WTC11 (cell line): ENCODE measurements at regions not wholly inside any gene's neighbourhood (a gene's known extent, or its start where the extent isn't known, plus 50 kb on each side); places are given as distances from the start of the nearest gene placed in this dataset.

Experiments
- ATAC-seq: fragments of 200-7000 bp; cut with Tn5 transposase; 2 replicates; pipeline ENCODE4 v1.10.0; 2021; ENCODE audit warnings: mild to moderate bottlenecking, moderate library complexity
- CTCF ChIA-PET: fragments of 300-600 bp; sonication (Branson Sonifier 250); formaldehyde crosslinking; loops from one replicate; lab custom pipeline; 2021; ENCODE audit warnings: antibody characterized with exemption; lab: Charles Lee
- POLR2A ChIA-PET: fragments of 350-600 bp; sonication (Branson Sonifier 250); formaldehyde crosslinking; loops from one replicate; lab custom pipeline; 2021; ENCODE audit warnings: antibody characterized with exemption; lab: Charles Lee
- DNase-seq: peaks from one replicate; pipeline ENCODE4 v3.0.0; 2021; ENCODE audit warnings: low spot score
- H3K27ac Mint-ChIP-seq: 2 replicates; pipeline ENCODE4 v1.8.0; 2021; ENCODE audit warnings: mixed read lengths
- H3K27me3 Mint-ChIP-seq: 2 replicates; pipeline ENCODE4 v1.8.0; 2021; ENCODE audit warnings: low read depth, mild to moderate bottlenecking, moderate library complexity, mixed read lengths
- H3K36me3 Mint-ChIP-seq: 2 replicates; pipeline ENCODE4 v1.8.0; 2021; ENCODE audit warnings: mixed read lengths
- H3K4me1 Mint-ChIP-seq: 2 replicates; pipeline ENCODE4 v1.8.0; 2022; ENCODE audit warnings: mixed read lengths
- H3K4me3 Mint-ChIP-seq: 2 replicates; pipeline ENCODE4 v1.8.0; 2021; ENCODE audit warnings: mild to moderate bottlenecking, moderate library complexity, mixed read lengths
- H3K9me3 Mint-ChIP-seq: 2 replicates; pipeline ENCODE4 v1.8.0; 2021; ENCODE audit warnings: mixed read lengths
- CREB1 ChIP-seq: sonication (generic); formaldehyde crosslinking; IDR thresholded peaks from 2 replicates; pipeline ENCODE4 v1.8.0; 2023; ENCODE audit warnings: mild to moderate bottlenecking, missing genetic modification reagents
- ELF4 ChIP-seq: sonication (generic); formaldehyde crosslinking; IDR thresholded peaks from 2 replicates; pipeline ENCODE4 v1.8.1; 2022; ENCODE audit warnings: low read depth, mild to moderate bottlenecking, moderate library complexity, missing genetic modification reagents
- FOXK1 ChIP-seq: sonication (generic); formaldehyde crosslinking; IDR thresholded peaks from 2 replicates; pipeline ENCODE4 v1.8.0; 2022; ENCODE audit warnings: mild to moderate bottlenecking, moderate library complexity, missing genetic modification reagents
- GABPB1 ChIP-seq: sonication (generic); formaldehyde crosslinking; IDR thresholded peaks from 2 replicates; pipeline ENCODE4 v1.8.1; 2023; ENCODE audit warnings: mild to moderate bottlenecking, missing genetic modification reagents
- IRF2 ChIP-seq: sonication (generic); formaldehyde crosslinking; IDR thresholded peaks from 2 replicates; pipeline ENCODE4 v1.8.0; 2022; ENCODE audit warnings: low read depth, missing genetic modification reagents, borderline replicate concordance
- JAZF1 ChIP-seq: fragments of 250-450 bp; sonication (Bioruptor Pico); IDR thresholded peaks from 2 replicates; pipeline ENCODE4 v1.9.0; 2021; ENCODE audit warnings: moderate library complexity, mild to moderate bottlenecking, inconsistent platforms
- MAX ChIP-seq: sonication (generic); formaldehyde crosslinking; IDR thresholded peaks from 2 replicates; pipeline ENCODE4 v1.8.0; 2022; ENCODE audit warnings: mild to moderate bottlenecking, missing genetic modification reagents
- NR2C2 ChIP-seq: sonication (generic); formaldehyde crosslinking; IDR thresholded peaks from 2 replicates; pipeline ENCODE4 v1.8.0; 2022; ENCODE audit warnings: mild to moderate bottlenecking, missing genetic modification reagents
- PREB ChIP-seq: sonication (generic); formaldehyde crosslinking; IDR thresholded peaks from 2 replicates; pipeline ENCODE4 v1.8.1; 2022; ENCODE audit warnings: mild to moderate bottlenecking, missing genetic modification reagents, moderate library complexity, borderline replicate concordance
- PRRX2 ChIP-seq: fragments of 250-450 bp; sonication (Bioruptor Pico); IDR thresholded peaks from 2 replicates; pipeline ENCODE4 v1.8.0; 2021; ENCODE audit warnings: mild to moderate bottlenecking
- SP1 ChIP-seq: sonication (generic); formaldehyde crosslinking; conservative IDR thresholded peaks from 2 replicates; pipeline ENCODE4 v1.8.1; 2022; ENCODE audit warnings: missing genetic modification reagents
- STAT6 ChIP-seq: sonication (generic); formaldehyde crosslinking; conservative IDR thresholded peaks from 2 replicates; pipeline ENCODE4 v1.8.1; 2023; ENCODE audit warnings: mild to moderate bottlenecking, low read depth, missing genetic modification reagents, moderate library complexity
- USF1 ChIP-seq: sonication (generic); formaldehyde crosslinking; IDR thresholded peaks from 2 replicates; pipeline ENCODE4 v1.8.0; 2022; ENCODE audit warnings: mild to moderate bottlenecking, missing genetic modification reagents
- ZMAT4 ChIP-seq: fragments of 250-450 bp; sonication (Bioruptor Pico); IDR thresholded peaks from 2 replicates; pipeline ENCODE4 v1.9.0; 2021; ENCODE audit warnings: mild to moderate bottlenecking
- ZNF263 ChIP-seq: sonication (generic); formaldehyde crosslinking; IDR thresholded peaks from 2 replicates; pipeline ENCODE4 v1.8.1; 2022; ENCODE audit warnings: low read depth, mild to moderate bottlenecking, moderate library complexity, missing genetic modification reagents
- ZNF396 ChIP-seq: fragments of 250-450 bp; sonication (Bioruptor Pico); IDR thresholded peaks from 2 replicates; pipeline ENCODE4 v1.8.0; 2021; ENCODE audit warnings: mild to moderate bottlenecking, moderate library complexity, borderline replicate concordance
- ZNF416 ChIP-seq: fragments of 250-450 bp; sonication (Bioruptor Pico); IDR thresholded peaks from 2 replicates; pipeline ENCODE4 v1.9.0; 2021; ENCODE audit warnings: mild to moderate bottlenecking, inconsistent platforms
- TF ChIP-seq, protein P1 (sequence below): sonication (generic); formaldehyde crosslinking; IDR thresholded peaks from 2 replicates; pipeline ENCODE4 v1.8.1; 2023; ENCODE audit warnings: mild to moderate bottlenecking, missing genetic modification reagents, moderate library complexity
- TF ChIP-seq, protein P2 (sequence below): sonication (generic); formaldehyde crosslinking; IDR thresholded peaks from 2 replicates; pipeline ENCODE4 v1.8.1; 2023; ENCODE audit warnings: mild to moderate bottlenecking, missing genetic modification reagents, moderate library complexity
- TF ChIP-seq, protein P3 (sequence below): sonication (generic); formaldehyde crosslinking; IDR thresholded peaks from 2 replicates; pipeline ENCODE4 v1.8.0; 2022; ENCODE audit warnings: mild to moderate bottlenecking, missing genetic modification reagents

GRCh38 chrX:118272242-118272641 lies 73.7 kb upstream of the WDR44 start:
- Mint-ChIP-seq H3K27me3 (no peaks in the 10 kb centered on the region), H3K4me3 (no peak overlapping the region), H3K36me3 (no peaks in the 10 kb centered on the region), H3K9me3 (peaks cover 5% of the 10 kb centered on the region; the same call in 1 of the 2 replicates), H3K4me1 (no peaks in the 10 kb centered on the region), H3K27ac (no peak overlapping the region)
- CTCF ChIA-PET, result no interaction called here
- POLR2A ChIA-PET, result no interaction called here
- ATAC-seq, result no peak
- DNase-seq, result no peak
- TF ChIP-seq ZMAT4 (CRISPR knock-in tag) (no peak), FOXK1 (CRISPR knock-in tag) (no peak), JAZF1 (CRISPR knock-in tag) (no peak), ZNF416 (no peak), MAX (CRISPR knock-in tag) (no peak), PREB (CRISPR knock-in tag) (no peak), GABPB1 (CRISPR knock-in tag) (no peak), CREB1 (no peak), ELF4 (CRISPR knock-in tag) (no peak), ZNF396 (no peak), ZNF263 (CRISPR knock-in tag) (no peak), USF1 (no peak), PRRX2 (CRISPR knock-in tag) (no peak), IRF2 (no peak), SP1 (CRISPR knock-in tag) (no peak), STAT6 (no peak), NR2C2 (CRISPR knock-in tag) (no peak)
- TF ChIP-seq, protein P1, sequence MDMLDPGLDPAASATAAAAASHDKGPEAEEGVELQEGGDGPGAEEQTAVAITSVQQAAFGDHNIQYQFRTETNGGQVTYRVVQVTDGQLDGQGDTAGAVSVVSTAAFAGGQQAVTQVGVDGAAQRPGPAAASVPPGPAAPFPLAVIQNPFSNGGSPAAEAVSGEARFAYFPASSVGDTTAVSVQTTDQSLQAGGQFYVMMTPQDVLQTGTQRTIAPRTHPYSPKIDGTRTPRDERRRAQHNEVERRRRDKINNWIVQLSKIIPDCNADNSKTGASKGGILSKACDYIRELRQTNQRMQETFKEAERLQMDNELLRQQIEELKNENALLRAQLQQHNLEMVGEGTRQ, result no peak
- TF ChIP-seq, protein P2, sequence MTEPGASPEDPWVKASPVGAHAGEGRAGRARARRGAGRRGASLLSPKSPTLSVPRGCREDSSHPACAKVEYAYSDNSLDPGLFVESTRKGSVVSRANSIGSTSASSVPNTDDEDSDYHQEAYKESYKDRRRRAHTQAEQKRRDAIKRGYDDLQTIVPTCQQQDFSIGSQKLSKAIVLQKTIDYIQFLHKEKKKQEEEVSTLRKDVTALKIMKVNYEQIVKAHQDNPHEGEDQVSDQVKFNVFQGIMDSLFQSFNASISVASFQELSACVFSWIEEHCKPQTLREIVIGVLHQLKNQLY (CRISPR knock-in tag), result no peak
- TF ChIP-seq, protein P3, sequence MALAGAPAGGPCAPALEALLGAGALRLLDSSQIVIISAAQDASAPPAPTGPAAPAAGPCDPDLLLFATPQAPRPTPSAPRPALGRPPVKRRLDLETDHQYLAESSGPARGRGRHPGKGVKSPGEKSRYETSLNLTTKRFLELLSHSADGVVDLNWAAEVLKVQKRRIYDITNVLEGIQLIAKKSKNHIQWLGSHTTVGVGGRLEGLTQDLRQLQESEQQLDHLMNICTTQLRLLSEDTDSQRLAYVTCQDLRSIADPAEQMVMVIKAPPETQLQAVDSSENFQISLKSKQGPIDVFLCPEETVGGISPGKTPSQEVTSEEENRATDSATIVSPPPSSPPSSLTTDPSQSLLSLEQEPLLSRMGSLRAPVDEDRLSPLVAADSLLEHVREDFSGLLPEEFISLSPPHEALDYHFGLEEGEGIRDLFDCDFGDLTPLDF (CRISPR knock-in tag), result no peak
